Omental fat pad (tissue), 3 donors: ENCODE measurements at regions not wholly inside any gene's neighbourhood (a gene's known extent, or its start where the extent isn't known, plus 50 kb on each side); places are given as distances from the start of the nearest gene placed in this dataset.

Experiments used
- ATAC-seq: fragments of 150-250 bp; one replicate; pipeline ENCODE4 v1.9.1; 2016; ENCODE audit warnings: mild to moderate bottlenecking, moderate library complexity; ENCODE audit not compliant: low FRiP score
- DNase-seq: peaks from one replicate; pipeline ENCODE4 v3.0.0-alpha.2; 2019; ENCODE audit warnings: low spot score
- CTCF ChIP-seq, 3 donors: fragments of 450-650 bp; IDR thresholded peaks; one replicate each; pipeline ENCODE4 v1.5.1; 2016 to 2017; ENCODE audit warnings: antibody characterized with exemption in 3 of 3, mild to moderate bottlenecking in 3 of 3, moderate library complexity in 2 of 3

- no peak for TF ChIP-seq CTCF (IDR thresholded peaks at IDR 0.05)
- no peak for ATAC-seq
- no peak for DNase-seq
Observed at GRCh38 chr11:103673773-103674172, 362.7 kb upstream of the DDI1 start.

DNA sequence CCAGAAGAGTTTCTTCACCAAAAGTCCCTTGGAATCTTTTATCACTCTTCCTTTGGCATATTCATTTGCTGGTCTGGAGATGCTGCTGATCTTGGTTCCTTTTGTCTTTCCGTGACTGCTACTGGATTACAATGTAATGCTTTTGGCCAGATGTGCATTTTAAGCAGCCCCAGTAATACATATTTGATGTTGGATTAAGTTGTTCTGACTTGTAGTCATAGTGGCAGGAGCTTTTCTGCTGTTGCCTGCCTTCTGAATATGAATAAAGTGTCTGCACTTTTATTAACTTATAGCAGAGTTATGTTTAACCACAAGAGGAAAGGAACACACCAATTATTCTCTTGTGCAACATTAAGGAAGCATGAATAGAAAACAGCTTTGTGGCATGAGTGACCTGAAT, 360.0 kb upstream of the DDI1 start:
- DNase-seq (no peak), ATAC-seq (no peak)
- no peak for TF ChIP-seq CTCF (IDR thresholded peaks at IDR 0.05)

- DNase-seq (no peak), ATAC-seq (no peak)
- no peak for TF ChIP-seq CTCF (IDR thresholded peaks at IDR 0.05)
Observed at GRCh38 chr11:103680826-103681225, 355.6 kb upstream of the DDI1 start.

DNA sequence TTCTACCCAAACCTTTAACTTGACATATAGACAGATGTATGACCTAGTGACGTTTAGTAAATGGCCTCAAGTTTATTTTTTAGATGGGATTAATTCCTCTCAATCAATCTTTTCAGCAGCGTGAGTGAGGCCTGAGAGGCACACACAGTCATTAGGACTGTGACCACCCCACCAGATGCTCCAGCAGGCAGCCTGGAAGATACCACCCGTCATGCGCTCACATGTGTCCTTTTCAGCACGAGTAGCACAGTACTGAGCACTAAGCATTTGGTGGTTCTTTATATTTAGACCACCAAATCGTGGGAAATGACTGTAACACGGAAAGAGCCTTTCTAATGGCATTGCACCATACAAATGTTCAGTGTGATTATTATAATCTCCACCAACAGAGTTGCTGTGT, 354.6 kb upstream of the DDI1 start:
- DNase-seq (no peak), ATAC-seq (no peak)
- TF ChIP-seq CTCF (IDR thresholded peaks at IDR 0.05) = no peak

GRCh38 chr11:103682318-103683184, 353.9 kb upstream of the DDI1 start:
- TF ChIP-seq CTCF (IDR thresholded peaks at IDR 0.05) = peak in 2 of 3 donors; percentile 13 to 57
- ATAC-seq = peak; percentile 93
- no peak for DNase-seq

DNA sequence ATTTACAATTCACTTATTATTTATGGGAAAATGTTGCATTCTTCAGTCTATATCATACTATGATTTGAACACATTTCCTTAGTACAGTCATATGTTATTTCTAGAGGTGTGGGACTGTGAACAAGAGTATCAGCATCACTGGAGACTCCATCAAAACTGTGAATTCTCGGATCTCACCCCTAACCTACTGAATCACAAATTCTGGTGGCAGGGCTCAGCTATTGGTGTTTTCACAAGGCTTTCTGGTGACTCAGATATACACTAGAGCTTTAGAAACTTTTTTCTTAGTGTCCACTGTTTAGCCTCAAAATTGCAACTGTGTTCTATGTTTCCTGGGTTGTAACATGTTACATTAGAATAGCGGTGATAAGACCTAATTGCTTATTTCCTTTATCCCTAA, 352.9 kb upstream of the DDI1 start:
- DNase-seq = no peak
- TF ChIP-seq CTCF (IDR thresholded peaks at IDR 0.05) = no peak
- no peak for ATAC-seq

GRCh38 chr11:103688924-103689323, 347.5 kb upstream of the DDI1 start:
- ATAC-seq = no peak
- DNase-seq = no peak
- no peak for TF ChIP-seq CTCF (IDR thresholded peaks at IDR 0.05)
